HL-60/S4 treated with retinoic acid at 250 ng/mL for 4 days and 3 days (cell line): ENCODE measurements at regions not wholly inside any gene's neighbourhood (a gene's known extent, or its start where the extent isn't known, plus 50 kb on each side); places are given as distances from the start of the nearest gene placed in this dataset.

Experiments
- in situ Hi-C: fragments of 300-500 bp; cut with MboI; formaldehyde crosslinking; loops from 2 replicates; pipeline ENCODE4 v1.7.0; 2022; ENCODE audit warnings: low sequenced_read_pairs

- in situ Hi-C loops, result no loop called here
These were observed 411.0 kb upstream of the OR4E1 start for GRCh38 chr14:22084393-22085281.

GRCh38 chr14:22081337-22081736 is 407.7 kb upstream of the OR4E1 start:
- in situ Hi-C loops, result no loop called here

GRCh38 chr14:22079766-22080165 is 406.1 kb upstream of the OR4E1 start:
- in situ Hi-C loops, result no loop called here

- in situ Hi-C loops, result no loop called here
These were observed 400.2 kb upstream of the OR4E1 start for GRCh38 chr14:22073801-22074200.

- in situ Hi-C loops, result no loop called here
These were observed 397.4 kb upstream of the OR4E1 start for GRCh38 chr14:22071006-22071405.

GRCh38 chr14:22070119-22070982 is 396.7 kb upstream of the OR4E1 start:
- in situ Hi-C loops, result no loop called here

- in situ Hi-C loops, result no loop called here
These were observed 391.7 kb upstream of the OR4E1 start for GRCh38 chr14:22065347-22065746.

GRCh38 chr14:22059201-22059600 is 385.6 kb upstream of the OR4E1 start:
- in situ Hi-C loops, result no loop called here

- in situ Hi-C loops, result no loop called here
These were observed 379.2 kb upstream of the OR4E1 start for GRCh38 chr14:22052795-22053194.

GRCh38 chr14:22047115-22047514 is 373.5 kb upstream of the OR4E1 start:
- in situ Hi-C loops, result no loop called here

GRCh38 chr14:22046063-22046462 is 372.4 kb upstream of the OR4E1 start:
- in situ Hi-C loops, result no loop called here

- in situ Hi-C loops, result no loop called here
These were observed 370.6 kb upstream of the OR4E1 start for GRCh38 chr14:22044193-22044592.

- in situ Hi-C loops, result no loop called here
These were observed 367.1 kb upstream of the OR4E1 start for GRCh38 chr14:22040781-22041125.

GRCh38 chr14:22039938-22040780 is 366.5 kb upstream of the OR4E1 start:
- in situ Hi-C loops, result no loop called here

GRCh38 chr14:22036541-22037239 is 363.1 kb upstream of the OR4E1 start:
- in situ Hi-C loops, result no loop called here

GRCh38 chr14:22026527-22026926 is 352.9 kb upstream of the OR4E1 start:
- in situ Hi-C loops, result no loop called here

GRCh38 chr14:22025879-22026278 is 352.3 kb upstream of the OR4E1 start:
- in situ Hi-C loops, result no loop called here

- in situ Hi-C loops, result no loop called here
These were observed 350.5 kb upstream of the OR4E1 start for GRCh38 chr14:22024137-22024536.

- in situ Hi-C loops, result no loop called here
These were observed 345.3 kb upstream of the OR4E1 start for GRCh38 chr14:22018890-22019289.

- in situ Hi-C loops, result no loop called here
These were observed 338.8 kb upstream of the OR4E1 start for GRCh38 chr14:22012452-22012851.

- in situ Hi-C loops, result no loop called here
These were observed 337.6 kb upstream of the OR4E1 start for GRCh38 chr14:22011253-22011642.
